GM12878 (cell line): ENCODE measurements at regions not wholly inside any gene's neighbourhood (a gene's known extent, or its start where the extent isn't known, plus 50 kb on each side); places are given as distances from the start of the nearest gene placed in this dataset.
"Not testable (repeated sequence)": the region's sequence is repeated elsewhere in the genome, so short reads cannot be mapped to it uniquely, and the experiment has no call there.

Experiments used
- ATAC-seq: fragments of 200-7000 bp; cut with Tn5 transposase; 3 replicates; pipeline ENCODE4 v1.9.1; 2020; ENCODE audit warnings: mild to moderate bottlenecking, moderate library complexity
- BruUV-seq: library from RNA; stranded (reverse); fragments of 400-500 nt; replicated peaks from 2 replicates; lab custom pipeline; 2021; lab: Mats Ljungman, UMichigan
- CTCF ChIA-PET: fragments of 300-600 bp; sonication (Branson Sonifier 250); formaldehyde crosslinking; extraction: SDS; loops from one replicate; lab custom pipeline; 2021; ENCODE audit warnings: inconsistent platforms; lab: Yijun Ruan, JAX
- POLR2A ChIA-PET: fragments of 350-600 bp; formaldehyde crosslinking; extraction: SDS; loops from one replicate; lab custom pipeline; 2021; ENCODE audit warnings: inconsistent platforms; lab: Charles Lee
- RAD21 ChIA-PET: fragments of 300-600 bp; sonication (Branson Sonifier 250); formaldehyde crosslinking; loops from one replicate; lab custom pipeline; 2023; ENCODE audit warnings: antibody characterized with exemption; ENCODE audit not compliant: unreplicated experiment; lab: Charles Lee
- SMC1A ChIA-PET: fragments of 300-600 bp; sonication (Branson Sonifier 250); formaldehyde crosslinking; loops from one replicate; lab custom pipeline; 2023; ENCODE audit not compliant: unreplicated experiment, uncharacterized antibody; lab: Charles Lee
- DNase-seq: peaks from one replicate; pipeline ENCODE4 v3.0.0-alpha.2; 2011; ENCODE audit warnings: low read depth, low spot score
- FAIRE-seq: peaks from 3 replicates; lab custom pipeline; 2011; peaks lifted over from hg19 to GRCh38; lab: Jason Lieb, UNC
- H2AFZ ChIP-seq: 2 replicates; pipeline ENCODE4 v1.6.0; 2011; ENCODE audit warnings: low read depth, low read length, control low read depth; ENCODE audit not compliant: control insufficient read depth
- H3K27ac ChIP-seq: 2 replicates; pipeline ENCODE4 v1.5.1; 2011; ENCODE audit warnings: control low read depth; ENCODE audit not compliant: control insufficient read depth, insufficient read depth
- H3K27me3 ChIP-seq, 2 experiments: replicated peaks in 1 of 2; 2 replicates each; pipeline versions ENCODE4 v1.6.0 to v1.6.1; 2011; ENCODE audit warnings: low read length in 1 of 2; ENCODE audit not compliant: control insufficient read depth in 2 of 2, insufficient read depth in 2 of 2
- H3K36me3 ChIP-seq, 2 experiments: 2 replicates each; pipeline ENCODE4 v1.5.1; 2011; ENCODE audit warnings: low read length in 1 of 2; ENCODE audit not compliant: control insufficient read depth in 2 of 2, insufficient read depth in 2 of 2
- H3K4me1 ChIP-seq: 2 replicates; pipeline ENCODE4 v1.6.1; 2011; ENCODE audit warnings: mild to moderate bottlenecking, low read length, moderate library complexity, mixed read lengths; ENCODE audit not compliant: control insufficient read depth, insufficient read depth
- H3K4me2 ChIP-seq: 2 replicates; pipeline ENCODE4 v1.6.0; 2011; ENCODE audit warnings: control low read depth; ENCODE audit not compliant: control insufficient read depth, insufficient read depth
- H3K4me3 ChIP-seq: fragments of 200-600 bp; sonication (generic); 2 replicates; pipeline ENCODE4 v1.5.1; 2016
- H3K79me2 ChIP-seq: 2 replicates; pipeline ENCODE4 v1.6.0; 2011; ENCODE audit warnings: low read length; ENCODE audit not compliant: control insufficient read depth, insufficient read depth
- H3K9ac ChIP-seq: 2 replicates; pipeline ENCODE4 v1.8.0; 2011; ENCODE audit warnings: low read length, control low read depth, mixed read lengths; ENCODE audit not compliant: control insufficient read depth, insufficient read depth
- H3K9me3 ChIP-seq: replicated peaks from 3 replicates; pipeline ENCODE4 v1.5.1; 2011; ENCODE audit warnings: mild to moderate bottlenecking, low read length; ENCODE audit not compliant: control insufficient read depth, insufficient read depth
- H4K20me1 ChIP-seq: 2 replicates; pipeline ENCODE4 v1.6.0; 2011; ENCODE audit not compliant: control insufficient read depth, insufficient read depth
- CHD1 ChIP-seq: IDR thresholded peaks from 2 replicates; pipeline ENCODE4 v1.6.1; 2012; ENCODE audit warnings: low read depth, low read length, improper control_type of control experiment
- FOS ChIP-seq: IDR thresholded peaks from 3 replicates; pipeline ENCODE4 v1.6.1; 2011; ENCODE audit warnings: borderline replicate concordance; ENCODE audit not compliant: insufficient read length; ENCODE audit errors: extremely low read depth
- HDAC2 ChIP-seq: fragments of 200-600 bp; sonication (generic); IDR thresholded peaks from 2 replicates; pipeline ENCODE4 v1.6.1; 2017
- HDAC6 ChIP-seq: fragments of 200-600 bp; sonication (generic); IDR thresholded peaks from one replicate; pipeline ENCODE4 v1.8.0; 2017; ENCODE audit warnings: antibody characterized with exemption; ENCODE audit not compliant: unreplicated experiment
- KLF5 ChIP-seq: fragments of 450-650 bp; IDR thresholded peaks from 2 replicates; pipeline ENCODE4 v1.6.1; 2014; ENCODE audit warnings: mild to moderate bottlenecking; ENCODE audit not compliant: partially characterized antibody
- MEF2A ChIP-seq: IDR thresholded peaks from 2 replicates; pipeline ENCODE4 v1.6.1; 2011; ENCODE audit warnings: low read depth, mild to moderate bottlenecking, low read length, moderate library complexity; ENCODE audit not compliant: insufficient read depth
- NR2F1 ChIP-seq: fragments of 450-650 bp; conservative IDR thresholded peaks from 2 replicates; pipeline ENCODE4 v1.6.1; 2017; ENCODE audit warnings: mild to moderate bottlenecking
- RCOR1 ChIP-seq: conservative IDR thresholded peaks from 2 replicates; pipeline ENCODE4 v1.6.1; 2012; ENCODE audit warnings: low read depth, low read length, improper control_type of control experiment
- STAT1 ChIP-seq: fragments of 450-650 bp; conservative IDR thresholded peaks from 2 replicates; pipeline ENCODE4 v1.6.1; 2014; ENCODE audit warnings: antibody characterized with exemption, mild to moderate bottlenecking
- STAT3 ChIP-seq: IDR thresholded peaks from 2 replicates; pipeline ENCODE4 v1.6.1; 2011; ENCODE audit warnings: low read depth, low read length, improper control_type of control experiment
- TAF1 ChIP-seq: IDR thresholded peaks from 2 replicates; pipeline ENCODE4 v1.6.1; 2011; ENCODE audit warnings: mild to moderate bottlenecking, low read depth, low read length, borderline replicate concordance
- ZNF274 ChIP-seq: IDR thresholded peaks from one replicate; pipeline ENCODE4 v1.8.0; 2011; ENCODE audit not compliant: insufficient read length, insufficient read depth
- ZNF622 ChIP-seq: fragments of 450-650 bp; IDR thresholded peaks from 2 replicates; pipeline ENCODE4 v1.6.1; 2017; ENCODE audit warnings: mild to moderate bottlenecking, inconsistent platforms
- ZZZ3 ChIP-seq: IDR thresholded peaks from 2 replicates; pipeline ENCODE4 v1.6.1; 2011; ENCODE audit warnings: low read depth; ENCODE audit not compliant: control insufficient read depth, insufficient read length
- WGBS: methylation state at CpG from one replicate; pipeline ENCODE4 v1.1.6; 2016; ENCODE audit warnings: low lambda C conversion rate; ENCODE audit not compliant: insufficient replicate concordance, insufficient coverage; ENCODE audit errors: missing lambda C conversion rate; 5-methylcytosine and 5-hydroxymethylcytosine counted together
- in situ Hi-C: fragments of 300-500 bp; cut with MboI; formaldehyde crosslinking; loops from 9 replicates; pipeline ENCODE4 v1.14.3; 2018; ENCODE audit warnings: mixed read lengths
- intact Hi-C: fragments of 100-400 bp; cut with micrococcal nuclease; formaldehyde crosslinking; loops from one replicate; pipeline ENCODE4 v1.14.2; 2022; ENCODE audit not compliant: unreplicated experiment
- TF ChIP-seq, protein P1 (sequence below): IDR thresholded peaks from 2 replicates; pipeline ENCODE4 v1.6.1; 2012; ENCODE audit warnings: low read depth, low read length, improper control_type of control experiment
- TF ChIP-seq, protein P2 (sequence below): IDR thresholded peaks from 2 replicates; pipeline ENCODE4 v1.6.1; 2011; ENCODE audit warnings: borderline replicate concordance, low read depth, mild to moderate bottlenecking, moderate library complexity, low read length; ENCODE audit not compliant: insufficient read depth, poor library complexity, severe bottlenecking
- TF ChIP-seq, protein P3 (sequence below): fragments of 450-650 bp; IDR thresholded peaks from 2 replicates; pipeline ENCODE4 v1.6.1; 2016; ENCODE audit warnings: mild to moderate bottlenecking

DNA sequence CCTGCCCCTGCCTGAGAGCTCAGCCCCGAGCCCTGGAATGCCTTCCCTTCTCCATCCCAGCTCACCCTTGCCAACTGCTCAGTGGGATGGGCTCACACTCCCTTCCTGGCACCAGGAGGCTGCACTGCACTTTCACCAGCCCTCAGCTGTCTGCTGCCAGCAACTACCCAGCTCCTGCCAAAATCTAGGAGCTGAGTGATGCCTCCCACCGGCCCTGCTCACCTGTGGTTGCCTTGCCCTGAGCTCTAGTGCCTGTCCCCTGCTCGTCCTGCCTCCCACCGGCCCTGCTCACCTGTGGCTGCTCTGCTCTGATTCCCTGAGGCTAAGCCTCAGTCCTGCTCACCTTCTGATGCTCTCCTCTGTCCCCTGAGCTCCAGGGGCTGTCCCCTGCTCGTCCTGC is 119.8 kb downstream of the TMEM121 start:
- ChIA-PET POLR2A (no interaction called here), RAD21 (no interaction called here), SMC1A (no interaction called here), CTCF (interaction anchor here (0.6 kb wide), 1 partner anchor 415 kb away, joined by 3 read pairs; no protein-coding TSS in a partner anchor)
- no peaks in the 10 kb centered on the region; the same call in 2 of the 3 replicates for H3K9me3 ChIP-seq
- no TSS peak for BruUV-seq
- H4K20me1 ChIP-seq = no peaks in the 10 kb centered on the region
- 12% methylated on average over 5 of the region's 5 CpGs for WGBS
- intact Hi-C loops = no loop called here
- no peak overlapping the region for H3K4me3 ChIP-seq
- no peak overlapping the region for H3K9ac ChIP-seq
- TF ChIP-seq MEF2A = no peak
- no peak for TF ChIP-seq FOS
- TF ChIP-seq, protein P1, sequence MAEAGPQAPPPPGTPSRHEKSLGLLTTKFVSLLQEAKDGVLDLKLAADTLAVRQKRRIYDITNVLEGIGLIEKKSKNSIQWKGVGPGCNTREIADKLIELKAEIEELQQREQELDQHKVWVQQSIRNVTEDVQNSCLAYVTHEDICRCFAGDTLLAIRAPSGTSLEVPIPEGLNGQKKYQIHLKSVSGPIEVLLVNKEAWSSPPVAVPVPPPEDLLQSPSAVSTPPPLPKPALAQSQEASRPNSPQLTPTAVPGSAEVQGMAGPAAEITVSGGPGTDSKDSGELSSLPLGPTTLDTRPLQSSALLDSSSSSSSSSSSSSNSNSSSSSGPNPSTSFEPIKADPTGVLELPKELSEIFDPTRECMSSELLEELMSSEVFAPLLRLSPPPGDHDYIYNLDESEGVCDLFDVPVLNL = no peak
- no peak for TF ChIP-seq ZNF622
- TF ChIP-seq KLF5 = no peak
- no peak for TF ChIP-seq HDAC6
- no peak for TF ChIP-seq NR2F1
- TF ChIP-seq ZZZ3 = no peak
- TF ChIP-seq, protein P2, sequence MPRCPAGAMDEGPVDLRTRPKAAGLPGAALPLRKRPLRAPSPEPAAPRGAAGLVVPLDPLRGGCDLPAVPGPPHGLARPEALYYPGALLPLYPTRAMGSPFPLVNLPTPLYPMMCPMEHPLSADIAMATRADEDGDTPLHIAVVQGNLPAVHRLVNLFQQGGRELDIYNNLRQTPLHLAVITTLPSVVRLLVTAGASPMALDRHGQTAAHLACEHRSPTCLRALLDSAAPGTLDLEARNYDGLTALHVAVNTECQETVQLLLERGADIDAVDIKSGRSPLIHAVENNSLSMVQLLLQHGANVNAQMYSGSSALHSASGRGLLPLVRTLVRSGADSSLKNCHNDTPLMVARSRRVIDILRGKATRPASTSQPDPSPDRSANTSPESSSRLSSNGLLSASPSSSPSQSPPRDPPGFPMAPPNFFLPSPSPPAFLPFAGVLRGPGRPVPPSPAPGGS = no peak
- TF ChIP-seq CHD1 = no peak
- TF ChIP-seq, protein P3, sequence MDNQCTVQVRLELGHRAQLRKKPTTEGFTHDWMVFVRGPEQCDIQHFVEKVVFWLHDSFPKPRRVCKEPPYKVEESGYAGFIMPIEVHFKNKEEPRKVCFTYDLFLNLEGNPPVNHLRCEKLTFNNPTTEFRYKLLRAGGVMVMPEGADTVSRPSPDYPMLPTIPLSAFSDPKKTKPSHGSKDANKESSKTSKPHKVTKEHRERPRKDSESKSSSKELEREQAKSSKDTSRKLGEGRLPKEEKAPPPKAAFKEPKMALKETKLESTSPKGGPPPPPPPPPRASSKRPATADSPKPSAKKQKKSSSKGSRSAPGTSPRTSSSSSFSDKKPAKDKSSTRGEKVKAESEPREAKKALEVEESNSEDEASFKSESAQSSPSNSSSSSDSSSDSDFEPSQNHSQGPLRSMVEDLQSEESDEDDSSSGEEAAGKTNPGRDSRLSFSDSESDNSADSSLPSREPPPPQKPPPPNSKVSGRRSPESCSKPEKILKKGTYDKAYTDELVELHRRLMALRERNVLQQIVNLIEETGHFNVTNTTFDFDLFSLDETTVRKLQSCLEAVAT = no peak
- TF ChIP-seq HDAC2 = no peak
- TF ChIP-seq RCOR1 = no peak
- TF ChIP-seq STAT3 = no peak
- TF ChIP-seq TAF1 = no peak
- TF ChIP-seq STAT1 = no peak
- no peak for TF ChIP-seq ZNF274
- H3K4me1 ChIP-seq = peaks cover 9% of the 10 kb centered on the region
- no peak overlapping the region for H2AFZ ChIP-seq
- H3K36me3 ChIP-seq = no peaks in the 10 kb centered on the region
- no peaks in the 10 kb centered on the region; a peak in 2 of 4 replicates for H3K27me3 ChIP-seq
- no peak overlapping the region for H3K27ac ChIP-seq
- ATAC-seq (no peak; the same call in 1 of the 3 replicates), FAIRE-seq (no peak), DNase-seq (no peak)
- no peaks in the 10 kb centered on the region for H3K79me2 ChIP-seq
- in situ Hi-C loops = no loop called here
- no peak overlapping the region for H3K4me2 ChIP-seq

DNA sequence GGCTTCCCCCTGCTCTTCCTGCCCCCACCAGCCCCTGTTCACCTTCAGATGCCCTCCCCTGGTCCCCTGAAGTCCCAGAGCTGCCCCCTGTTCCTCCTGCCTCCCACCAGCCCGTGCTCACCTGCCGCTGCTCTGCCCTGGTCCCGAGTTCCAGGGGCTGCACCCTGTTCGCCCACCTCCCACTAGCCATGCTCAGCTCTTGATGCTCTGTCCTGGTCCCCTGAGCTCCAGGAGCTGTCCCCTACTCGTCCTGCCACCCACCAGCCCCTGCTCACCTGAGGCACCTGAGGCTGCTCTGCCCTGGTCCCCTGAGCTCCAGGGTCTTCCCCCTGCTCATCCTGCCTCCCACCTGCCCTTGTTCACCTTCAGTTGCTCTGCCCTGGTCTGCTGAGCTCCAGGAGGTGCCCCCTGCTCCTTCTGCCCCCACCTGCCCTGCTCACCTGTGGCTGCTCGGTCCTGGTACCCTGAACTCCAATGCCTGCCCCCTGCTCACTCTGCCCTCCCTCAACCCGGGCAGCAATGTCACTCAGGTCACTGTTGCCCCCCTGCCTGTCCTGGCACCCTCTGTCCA is 120.4 kb downstream of the TMEM121 start:
- H2AFZ ChIP-seq, H3K27ac ChIP-seq, H3K36me3 ChIP-seq, intact Hi-C loops, H3K9me3 ChIP-seq, H3K9ac ChIP-seq, BruUV-seq, H3K4me2 ChIP-seq, in situ Hi-C loops, SMC1A ChIA-PET, ATAC-seq, H4K20me1 ChIP-seq, FAIRE-seq, POLR2A ChIA-PET, H3K27me3 ChIP-seq, CTCF ChIA-PET, H3K4me1 ChIP-seq, DNase-seq, H3K79me2 ChIP-seq, RAD21 ChIA-PET, H3K4me3 ChIP-seq: not testable (repeated sequence)
- 0% methylated on average over 7 of the region's 7 CpGs for WGBS
